Naive thymus-derived CD4-positive, alpha-beta T cell (primary cell): ENCODE measurements at regions not wholly inside any gene's neighbourhood (a gene's known extent, or its start where the extent isn't known, plus 50 kb on each side); places are given as distances from the start of the nearest gene placed in this dataset.

Experiments used
- ATAC-seq: fragments of 150-1000 bp; cut with Tn5 transposase; 2 replicates; pipeline ENCODE4 v1.10.0; 2021; ENCODE audit warnings: mild to moderate bottlenecking, moderate library complexity
- CTCF ChIA-PET: fragments of 350-600 bp; sonication (Branson Sonifier 250); formaldehyde crosslinking; loops from one replicate; lab custom pipeline; 2021; ENCODE audit warnings: antibody characterized with exemption; lab: Charles Lee
- POLR2A ChIA-PET: fragments of 350-600 bp; sonication (Branson Sonifier 250); formaldehyde crosslinking; loops from one replicate; lab custom pipeline; 2021; ENCODE audit warnings: antibody characterized with exemption, inconsistent platforms; lab: Charles Lee
- DNase-seq, 9 donors: peaks; one replicate each; pipeline versions ENCODE4 v3.0.0 to v3.0.0-alpha.2; 2020 to 2022; ENCODE audit warnings: mixed read lengths in 1 of 9
- H3K27ac ChIP-seq: one replicate; pipeline ENCODE4 v1.7.0; 2013; ENCODE audit warnings: mild to moderate bottlenecking, low read depth, low read length, moderate library complexity
- H3K27me3 ChIP-seq, 2 donors: one replicate each; pipeline ENCODE4 v1.7.0; 2013; ENCODE audit warnings: low read length in 2 of 2, mild to moderate bottlenecking in 2 of 2, moderate library complexity in 2 of 2; ENCODE audit not compliant: control insufficient read depth in 2 of 2, insufficient read depth in 2 of 2
- H3K36me3 ChIP-seq, 3 experiments: 1 replicate in 2 of 3; 2 replicates in 1 of 3; pipeline ENCODE4 v1.7.0; 2013; ENCODE audit warnings: low read length in 3 of 3, mild to moderate bottlenecking in 3 of 3, moderate library complexity in 1 of 3; ENCODE audit not compliant: insufficient read depth in 3 of 3, control insufficient read depth in 2 of 3
- H3K4me1 ChIP-seq, 2 donors: one replicate each; pipeline ENCODE4 v1.7.0; 2013; ENCODE audit warnings: low read length in 2 of 2, mild to moderate bottlenecking in 2 of 2, moderate library complexity in 1 of 2; ENCODE audit not compliant: control insufficient read depth in 2 of 2, insufficient read depth in 2 of 2
- H3K4me3 ChIP-seq: 2 replicates; pipeline ENCODE4 v1.7.0; 2013; ENCODE audit warnings: mild to moderate bottlenecking, low read length
- H3K9me3 ChIP-seq, 3 experiments: 1 replicate in 2 of 3; 2 replicates in 1 of 3; pipeline ENCODE4 v1.7.0; 2013; ENCODE audit warnings: low read length in 3 of 3; ENCODE audit not compliant: control insufficient read depth in 2 of 3
- H3K27ac Mint-ChIP-seq, 9 donors: one replicate each; pipeline ENCODE4 v1.8.0; 2020 to 2022; ENCODE audit warnings: mixed read lengths in 9 of 9, mild to moderate bottlenecking in 8 of 9, moderate library complexity in 5 of 9, inconsistent platforms in 2 of 9
- H3K27me3 Mint-ChIP-seq, 5 donors: one replicate each; pipeline ENCODE4 v1.8.0; 2021 to 2022; ENCODE audit warnings: mixed read lengths in 5 of 5, mild to moderate bottlenecking in 1 of 5
- H3K36me3 Mint-ChIP-seq, 5 donors: one replicate each; pipeline ENCODE4 v1.8.0; 2020 to 2022; ENCODE audit warnings: mixed read lengths in 5 of 5, mild to moderate bottlenecking in 3 of 5, inconsistent platforms in 1 of 5
- H3K4me1 Mint-ChIP-seq, 7 donors: one replicate each; pipeline ENCODE4 v1.8.0; 2020 to 2022; ENCODE audit warnings: mixed read lengths in 7 of 7, mild to moderate bottlenecking in 3 of 7, inconsistent platforms in 1 of 7
- H3K4me3 Mint-ChIP-seq, 10 donors: one replicate each; pipeline ENCODE4 v1.8.0; 2020 to 2022; ENCODE audit warnings: mild to moderate bottlenecking in 10 of 10, mixed read lengths in 10 of 10, moderate library complexity in 6 of 10, inconsistent platforms in 2 of 10
- H3K9me3 Mint-ChIP-seq, 11 donors: one replicate each; pipeline ENCODE4 v1.8.0; 2020 to 2022; ENCODE audit warnings: mixed read lengths in 11 of 11, mild to moderate bottlenecking in 4 of 11, inconsistent platforms in 1 of 11, moderate library complexity in 1 of 11
- intact Hi-C, 2 donors: fragments of 100-400 bp; cut with micrococcal nuclease; formaldehyde crosslinking; loops; one replicate each; pipeline ENCODE4 v1.15.1; 2023

DNA sequence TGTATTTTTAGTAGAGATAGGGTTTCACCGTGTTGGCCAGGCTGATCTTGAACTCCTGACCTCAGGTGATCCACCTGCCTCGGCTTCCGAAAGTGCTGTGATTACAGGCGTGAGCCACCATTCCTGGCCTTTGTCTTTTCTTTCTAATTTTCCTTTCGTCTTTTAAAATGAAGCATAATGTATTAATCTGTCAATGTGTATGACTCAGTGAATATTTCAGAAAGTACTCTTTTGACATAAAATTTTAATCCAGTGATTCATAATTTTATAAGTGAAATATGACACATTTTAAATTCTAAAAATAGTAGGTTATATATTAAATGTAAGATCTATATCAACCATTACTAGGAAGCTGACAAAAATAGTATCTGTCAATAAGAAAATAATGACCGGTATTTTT lies 1059.0 kb upstream of the PRMT6 start:
- Mint-ChIP-seq H3K4me1 (no peaks in the 10 kb centered on the region), H3K27me3 (no peaks in the 10 kb centered on the region), H3K27ac (no peak overlapping the region), H3K36me3 (no peaks in the 10 kb centered on the region), H3K9me3 (peaks cover 0 to 27% (median 6%) of the 10 kb centered on the region in 11 donors), H3K4me3 (no peak overlapping the region)
- intact Hi-C loops = no loop called here
- Histone ChIP-seq H3K36me3 (no peaks in the 10 kb centered on the region), H3K9me3 (no peaks in the 10 kb centered on the region), H3K27me3 (no peaks in the 10 kb centered on the region), H3K4me1 (no peaks in the 10 kb centered on the region), H3K27ac (no peak overlapping the region), H3K4me3 (no peak overlapping the region)
- DNase-seq = no peak
- ChIA-PET POLR2A (no interaction called here), CTCF (no interaction called here)
- ATAC-seq = no peak

- DNase-seq (no peak), ATAC-seq (no peak)
- Mint-ChIP-seq H3K27me3 (no peaks in the 10 kb centered on the region), H3K27ac (no peak overlapping the region), H3K4me3 (no peak overlapping the region), H3K36me3 (no peaks in the 10 kb centered on the region), H3K9me3 (peaks cover 0 to 8% (median 3%) of the 10 kb centered on the region in 11 donors), H3K4me1 (no peaks in the 10 kb centered on the region)
- intact Hi-C loops = no loop called here
- ChIA-PET POLR2A (no interaction called here), CTCF (no interaction called here)
- no peaks in the 10 kb centered on the region for H3K4me1 ChIP-seq
- no peaks in the 10 kb centered on the region for H3K27me3 ChIP-seq
- H3K36me3 ChIP-seq = no peaks in the 10 kb centered on the region
- no peaks in the 10 kb centered on the region for H3K9me3 ChIP-seq
- no peak overlapping the region for H3K4me3 ChIP-seq
- H3K27ac ChIP-seq = no peak overlapping the region
These were observed 1034.1 kb upstream of the PRMT6 start for GRCh38 chr1:106022312-106022902.

GRCh38 chr1:106027871-106028270 lies 1028.6 kb upstream of the PRMT6 start:
- Mint-ChIP-seq H3K27me3 (no peaks in the 10 kb centered on the region), H3K36me3 (no peaks in the 10 kb centered on the region), H3K4me3 (no peak overlapping the region), H3K27ac (no peak overlapping the region), H3K9me3 (peaks cover 0 to 11% (median 0%) of the 10 kb centered on the region in 11 donors), H3K4me1 (no peaks in the 10 kb centered on the region)
- Histone ChIP-seq H3K27me3 (no peaks in the 10 kb centered on the region), H3K36me3 (no peaks in the 10 kb centered on the region), H3K4me3 (no peak overlapping the region), H3K9me3 (no peaks in the 10 kb centered on the region), H3K27ac (no peak overlapping the region), H3K4me1 (no peaks in the 10 kb centered on the region)
- intact Hi-C loops = no loop called here
- ChIA-PET CTCF (no interaction called here), POLR2A (no interaction called here)
- DNase-seq = no peak
- no peak for ATAC-seq

GRCh38 chr1:106037526-106037925 lies 1018.9 kb upstream of the PRMT6 start:
- Histone ChIP-seq H3K4me1 (no peaks in the 10 kb centered on the region), H3K27me3 (no peaks in the 10 kb centered on the region), H3K36me3 (no peaks in the 10 kb centered on the region), H3K9me3 (no peaks in the 10 kb centered on the region), H3K27ac (no peak overlapping the region), H3K4me3 (no peak overlapping the region)
- DNase-seq (no peak), ATAC-seq (no peak)
- H3K4me3 Mint-ChIP-seq = no peak overlapping the region
- no peak overlapping the region for H3K27ac Mint-ChIP-seq
- H3K36me3 Mint-ChIP-seq = no peaks in the 10 kb centered on the region
- H3K9me3 Mint-ChIP-seq = peaks cover 8 to 32% (median 15%) of the 10 kb centered on the region in 11 donors
- ChIA-PET CTCF (no interaction called here), POLR2A (no interaction called here)
- H3K27me3 Mint-ChIP-seq = no peaks in the 10 kb centered on the region
- no peaks in the 10 kb centered on the region for H3K4me1 Mint-ChIP-seq
- intact Hi-C loops = no loop called here

- DNase-seq = no peak
These were observed 1018.2 kb upstream of the PRMT6 start for GRCh38 chr1:106038260-106038659.

DNA sequence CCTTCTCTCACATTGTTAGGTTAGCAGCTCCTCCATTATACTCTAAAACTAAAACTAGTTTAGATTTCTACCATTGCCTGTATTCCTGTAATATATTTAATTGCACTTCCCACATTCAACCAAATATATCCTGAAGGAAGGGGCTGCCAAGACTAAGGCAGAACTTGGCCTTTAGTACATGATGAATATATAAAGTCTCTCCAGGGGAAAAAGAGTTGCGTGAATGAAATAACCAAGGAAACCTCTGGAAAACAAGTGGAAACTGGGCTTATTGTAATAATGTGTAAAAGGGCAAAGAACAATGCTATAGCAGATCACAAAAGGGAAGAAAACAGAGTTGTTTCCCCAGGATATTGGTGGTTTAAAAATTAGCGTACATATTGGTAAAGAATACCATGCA lies 1012.5 kb upstream of the PRMT6 start:
- H3K36me3 ChIP-seq = no peaks in the 10 kb centered on the region
- H3K27ac Mint-ChIP-seq = no peak overlapping the region
- H3K9me3 Mint-ChIP-seq = peaks cover 8 to 34% (median 13%) of the 10 kb centered on the region in 11 donors
- POLR2A ChIA-PET = no interaction called here
- no peak overlapping the region for H3K4me3 ChIP-seq
- CTCF ChIA-PET = no interaction called here
- intact Hi-C loops = no loop called here
- H3K27ac ChIP-seq = no peak overlapping the region
- H3K27me3 ChIP-seq = no peaks in the 10 kb centered on the region
- H3K4me3 Mint-ChIP-seq = no peak overlapping the region
- no peak for ATAC-seq
- no peaks in the 10 kb centered on the region for H3K4me1 ChIP-seq
- H3K9me3 ChIP-seq = no peaks in the 10 kb centered on the region
- no peak for DNase-seq
- no peaks in the 10 kb centered on the region for H3K36me3 Mint-ChIP-seq
- H3K4me1 Mint-ChIP-seq = no peaks in the 10 kb centered on the region
- H3K27me3 Mint-ChIP-seq = no peaks in the 10 kb centered on the region

More at GRCh38 chr1:106038260-106038659, 1018.2 kb upstream of the PRMT6 start:
- no peaks in the 10 kb centered on the region for H3K9me3 ChIP-seq
- no peak overlapping the region for H3K27ac ChIP-seq
- intact Hi-C loops = no loop called here
- H3K36me3 ChIP-seq = no peaks in the 10 kb centered on the region
- no peak overlapping the region for H3K4me3 ChIP-seq
- no peaks in the 10 kb centered on the region for H3K27me3 Mint-ChIP-seq
- no peak overlapping the region for H3K27ac Mint-ChIP-seq
- peaks cover 8 to 37% (median 15%) of the 10 kb centered on the region in 11 donors for H3K9me3 Mint-ChIP-seq
- H3K4me3 Mint-ChIP-seq = no peak overlapping the region
- H3K27me3 ChIP-seq = no peaks in the 10 kb centered on the region
- POLR2A ChIA-PET = no interaction called here
- H3K36me3 Mint-ChIP-seq = no peaks in the 10 kb centered on the region
- CTCF ChIA-PET = no interaction called here
- no peak for ATAC-seq
- no peaks in the 10 kb centered on the region for H3K4me1 Mint-ChIP-seq
- H3K4me1 ChIP-seq = no peaks in the 10 kb centered on the region

GRCh38 chr1:106047210-106047609 lies 1009.3 kb upstream of the PRMT6 start:
- ChIA-PET CTCF (no interaction called here), POLR2A (no interaction called here)
- H3K9me3 ChIP-seq = no peaks in the 10 kb centered on the region
- no peaks in the 10 kb centered on the region for H3K4me1 ChIP-seq
- ATAC-seq (no peak), DNase-seq (no peak)
- no peaks in the 10 kb centered on the region for H3K27me3 ChIP-seq
- H3K36me3 ChIP-seq = no peaks in the 10 kb centered on the region
- Mint-ChIP-seq H3K27ac (no peak overlapping the region), H3K4me3 (no peak overlapping the region), H3K9me3 (peaks cover 1 to 26% (median 10%) of the 10 kb centered on the region in 11 donors), H3K36me3 (no peaks in the 10 kb centered on the region), H3K27me3 (no peaks in the 10 kb centered on the region), H3K4me1 (no peaks in the 10 kb centered on the region)
- no peak overlapping the region for H3K27ac ChIP-seq
- intact Hi-C loops = no loop called here
- no peak overlapping the region for H3K4me3 ChIP-seq
